GM23338 (cell line): ENCODE measurements at regions not wholly inside any gene's neighbourhood (a gene's known extent, or its start where the extent isn't known, plus 50 kb on each side); places are given as distances from the start of the nearest gene placed in this dataset.

ENCODE experiments used
- CREB1 ChIP-seq: fragments of 250-450 bp; sonication (Bioruptor Pico); IDR thresholded peaks from 2 replicates; pipeline ENCODE4 v1.5.0; 2020; ENCODE audit warnings: low read depth, mild to moderate bottlenecking, moderate library complexity
- EZH2 ChIP-seq: fragments of 200-600 bp; sonication (generic); IDR thresholded peaks from one replicate; pipeline ENCODE4 v1.8.0; 2017; ENCODE audit warnings: antibody characterized with exemption, mild to moderate bottlenecking, low read depth; ENCODE audit not compliant: unreplicated experiment
- EZH2phosphoT487 ChIP-seq: fragments of 200-600 bp; sonication (generic); IDR thresholded peaks from one replicate; pipeline ENCODE4 v1.8.1; 2018; ENCODE audit warnings: antibody characterized with exemption; ENCODE audit not compliant: unreplicated experiment
- JUNB ChIP-seq: IDR thresholded peaks from one replicate; pipeline ENCODE4 v1.6.1; 2016; ENCODE audit warnings: antibody characterized with exemption; ENCODE audit not compliant: unreplicated experiment
- POLR2AphosphoS5 ChIP-seq: IDR thresholded peaks from 2 replicates; pipeline ENCODE4 v1.6.1; 2016; ENCODE audit warnings: antibody characterized with exemption, low read depth
- ZNF114 ChIP-seq: fragments of 250-450 bp; sonication (Bioruptor Pico); IDR thresholded peaks from 2 replicates; pipeline ENCODE4 v1.5.0; 2020; ENCODE audit warnings: mild to moderate bottlenecking, moderate library complexity
- ZNF331 ChIP-seq: fragments of 250-450 bp; sonication (Bioruptor Pico); IDR thresholded peaks from 2 replicates; pipeline ENCODE4 v1.5.0; 2020; ENCODE audit warnings: low read depth, mild to moderate bottlenecking, moderate library complexity
- TF ChIP-seq, protein P1 (sequence below), 2 experiments: fragments of 200-600 bp in 1 of 2; sonication (generic) in 1 of 2; conservative IDR thresholded peaks; 2 replicates each; pipeline versions ENCODE4 v1.5.1 to v1.6.1; 2016 to 2017; ENCODE audit warnings: antibody characterized with exemption in 2 of 2, low read depth in 2 of 2, mild to moderate bottlenecking in 2 of 2, moderate library complexity in 1 of 2
- TF ChIP-seq, protein P2 (sequence below): IDR thresholded peaks from one replicate; pipeline ENCODE4 v1.6.1; 2018; ENCODE audit warnings: antibody characterized with exemption; ENCODE audit not compliant: unreplicated experiment

GRCh38 chr21:17889171-17889570 lies 70.0 kb upstream of the C21orf91 start:
- TF ChIP-seq, protein P1, sequence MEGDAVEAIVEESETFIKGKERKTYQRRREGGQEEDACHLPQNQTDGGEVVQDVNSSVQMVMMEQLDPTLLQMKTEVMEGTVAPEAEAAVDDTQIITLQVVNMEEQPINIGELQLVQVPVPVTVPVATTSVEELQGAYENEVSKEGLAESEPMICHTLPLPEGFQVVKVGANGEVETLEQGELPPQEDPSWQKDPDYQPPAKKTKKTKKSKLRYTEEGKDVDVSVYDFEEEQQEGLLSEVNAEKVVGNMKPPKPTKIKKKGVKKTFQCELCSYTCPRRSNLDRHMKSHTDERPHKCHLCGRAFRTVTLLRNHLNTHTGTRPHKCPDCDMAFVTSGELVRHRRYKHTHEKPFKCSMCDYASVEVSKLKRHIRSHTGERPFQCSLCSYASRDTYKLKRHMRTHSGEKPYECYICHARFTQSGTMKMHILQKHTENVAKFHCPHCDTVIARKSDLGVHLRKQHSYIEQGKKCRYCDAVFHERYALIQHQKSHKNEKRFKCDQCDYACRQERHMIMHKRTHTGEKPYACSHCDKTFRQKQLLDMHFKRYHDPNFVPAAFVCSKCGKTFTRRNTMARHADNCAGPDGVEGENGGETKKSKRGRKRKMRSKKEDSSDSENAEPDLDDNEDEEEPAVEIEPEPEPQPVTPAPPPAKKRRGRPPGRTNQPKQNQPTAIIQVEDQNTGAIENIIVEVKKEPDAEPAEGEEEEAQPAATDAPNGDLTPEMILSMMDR (conservative IDR thresholded peaks at IDR 0.05; ENCODE audit: low read depth in 2 of 2), result no peak
- TF ChIP-seq POLR2AphosphoS5 (no peak), JUNB (no peak), EZH2 (no peak), EZH2phosphoT487 (no peak), ZNF114 (CRISPR knock-in tag) (no peak), CREB1 (CRISPR knock-in tag) (no peak), ZNF331 (CRISPR knock-in tag) (no peak)
- TF ChIP-seq, protein P2, sequence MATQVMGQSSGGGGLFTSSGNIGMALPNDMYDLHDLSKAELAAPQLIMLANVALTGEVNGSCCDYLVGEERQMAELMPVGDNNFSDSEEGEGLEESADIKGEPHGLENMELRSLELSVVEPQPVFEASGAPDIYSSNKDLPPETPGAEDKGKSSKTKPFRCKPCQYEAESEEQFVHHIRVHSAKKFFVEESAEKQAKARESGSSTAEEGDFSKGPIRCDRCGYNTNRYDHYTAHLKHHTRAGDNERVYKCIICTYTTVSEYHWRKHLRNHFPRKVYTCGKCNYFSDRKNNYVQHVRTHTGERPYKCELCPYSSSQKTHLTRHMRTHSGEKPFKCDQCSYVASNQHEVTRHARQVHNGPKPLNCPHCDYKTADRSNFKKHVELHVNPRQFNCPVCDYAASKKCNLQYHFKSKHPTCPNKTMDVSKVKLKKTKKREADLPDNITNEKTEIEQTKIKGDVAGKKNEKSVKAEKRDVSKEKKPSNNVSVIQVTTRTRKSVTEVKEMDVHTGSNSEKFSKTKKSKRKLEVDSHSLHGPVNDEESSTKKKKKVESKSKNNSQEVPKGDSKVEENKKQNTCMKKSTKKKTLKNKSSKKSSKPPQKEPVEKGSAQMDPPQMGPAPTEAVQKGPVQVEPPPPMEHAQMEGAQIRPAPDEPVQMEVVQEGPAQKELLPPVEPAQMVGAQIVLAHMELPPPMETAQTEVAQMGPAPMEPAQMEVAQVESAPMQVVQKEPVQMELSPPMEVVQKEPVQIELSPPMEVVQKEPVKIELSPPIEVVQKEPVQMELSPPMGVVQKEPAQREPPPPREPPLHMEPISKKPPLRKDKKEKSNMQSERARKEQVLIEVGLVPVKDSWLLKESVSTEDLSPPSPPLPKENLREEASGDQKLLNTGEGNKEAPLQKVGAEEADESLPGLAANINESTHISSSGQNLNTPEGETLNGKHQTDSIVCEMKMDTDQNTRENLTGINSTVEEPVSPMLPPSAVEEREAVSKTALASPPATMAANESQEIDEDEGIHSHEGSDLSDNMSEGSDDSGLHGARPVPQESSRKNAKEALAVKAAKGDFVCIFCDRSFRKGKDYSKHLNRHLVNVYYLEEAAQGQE, result no peak
